DMS114 treated with DMSO at 0.1 percent for 48 hours (cell line): ENCODE measurements at regions not wholly inside any gene's neighbourhood (a gene's known extent, or its start where the extent isn't known, plus 50 kb on each side); places are given as distances from the start of the nearest gene placed in this dataset.
"Not testable (repeated sequence)": the region's sequence is repeated elsewhere in the genome, so short reads cannot be mapped to it uniquely, and the experiment has no call there.

Experiments
- DNase-seq: peaks from one replicate; lab custom pipeline; 2025; ENCODE audit not compliant: unreplicated experiment; lab: John Stamatoyannopoulos, UW

GRCh38 chr14:71416392-71416791, 509.1 kb downstream of the PCNX1 start:
- DNase-seq: no peak

- DNase-seq: no peak
Observed at GRCh38 chr14:71418532-71419245, 511.4 kb downstream of the PCNX1 start.

DNA sequence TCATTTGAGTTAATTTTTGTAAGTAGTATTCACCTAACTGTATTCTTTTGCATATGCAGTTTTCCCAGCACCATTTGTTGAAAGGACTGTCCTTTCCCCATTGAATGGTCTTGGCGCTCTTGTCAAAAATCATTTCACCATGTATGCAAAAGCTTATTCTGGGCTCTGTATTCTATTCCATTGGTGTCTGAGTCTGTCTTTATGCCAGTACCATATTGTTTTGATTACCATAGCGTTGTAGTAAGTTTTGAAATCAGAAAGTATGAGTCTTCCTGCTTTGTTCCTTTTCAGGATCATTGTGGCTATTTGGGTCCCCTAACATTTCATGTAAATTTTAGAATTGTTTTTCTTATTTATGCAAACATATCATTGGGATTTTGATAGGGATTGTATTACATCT, 508.7 kb upstream of the RGS6 start:
- no peak for DNase-seq

DNA sequence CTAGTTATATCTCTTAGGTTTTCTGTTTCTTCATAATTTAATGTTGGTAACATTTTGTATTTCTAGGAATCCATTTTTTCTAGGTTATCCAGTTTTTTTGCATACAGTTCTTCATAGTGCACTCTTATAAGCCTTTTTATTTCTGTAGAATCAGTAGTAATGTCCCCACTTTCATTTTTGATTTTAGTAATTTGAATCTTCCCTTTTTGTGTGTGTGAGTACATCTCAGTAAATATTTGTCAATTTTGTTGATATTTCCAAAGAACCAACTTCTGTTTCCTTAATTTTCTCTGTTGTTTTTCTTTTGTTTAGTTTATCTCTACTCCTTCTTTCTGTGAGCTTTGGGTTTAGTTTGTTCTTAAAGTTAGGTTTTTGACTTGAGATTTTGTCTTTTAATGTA, 507.3 kb upstream of the RGS6 start:
- DNase-seq: no peak

DNA sequence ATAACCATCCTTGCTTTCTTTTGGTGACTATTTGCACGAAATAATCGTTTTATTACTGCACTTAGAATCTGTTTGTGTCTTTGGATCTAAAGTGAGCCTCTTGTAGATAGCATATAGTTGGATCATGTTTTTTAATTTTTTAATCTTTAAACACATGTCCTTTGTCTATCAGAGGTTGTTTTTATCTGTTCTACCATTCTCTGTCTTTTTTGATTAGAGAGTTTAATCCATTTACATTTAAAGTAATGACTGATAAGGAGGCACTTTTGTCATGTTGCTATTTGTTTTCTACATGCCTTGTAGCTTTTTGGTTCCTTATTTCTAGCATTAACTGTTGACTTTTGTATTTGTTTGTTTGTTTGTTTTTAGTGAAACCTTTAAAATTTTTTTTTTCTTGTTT, 506.2 kb upstream of the RGS6 start:
- DNase-seq: no peak

DNA sequence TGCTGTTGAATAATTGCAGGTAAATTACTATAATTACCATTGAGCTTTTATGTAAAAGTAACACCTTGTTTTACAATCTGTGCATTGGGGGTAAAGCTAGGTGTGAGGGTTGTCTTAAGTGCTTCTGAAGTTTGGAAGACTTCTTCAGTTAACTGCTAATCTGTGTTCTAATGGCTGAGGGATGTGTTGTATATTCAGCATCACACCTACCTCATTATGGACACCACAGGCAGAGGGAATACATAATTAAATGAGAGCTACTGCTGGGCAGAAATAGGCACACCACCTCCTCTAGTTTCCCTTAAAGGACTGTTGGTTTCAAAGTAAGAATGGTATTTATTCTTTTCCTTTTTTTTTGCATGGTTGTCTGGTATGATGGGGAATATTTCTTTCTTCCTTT, 502.3 kb upstream of the RGS6 start:
- DNase-seq: no peak

DNA sequence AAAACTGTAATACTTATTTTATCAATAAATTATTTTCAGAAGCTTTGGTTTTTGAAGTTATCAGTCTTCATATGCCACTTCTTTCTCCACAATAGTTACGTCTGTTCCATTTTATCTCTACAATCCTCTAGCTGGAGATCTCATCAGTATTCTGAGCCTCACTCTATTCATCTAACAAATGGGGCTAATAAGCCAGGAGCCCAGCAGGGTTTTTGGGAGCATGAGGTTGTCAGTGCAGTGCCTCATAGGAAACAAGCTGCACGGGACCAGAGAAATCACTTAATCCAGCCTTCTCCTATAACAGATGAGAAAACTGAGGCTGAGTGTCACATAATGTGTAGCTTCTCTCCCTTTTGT, 501.9 kb upstream of the RGS6 start:
- no peak for DNase-seq

DNA sequence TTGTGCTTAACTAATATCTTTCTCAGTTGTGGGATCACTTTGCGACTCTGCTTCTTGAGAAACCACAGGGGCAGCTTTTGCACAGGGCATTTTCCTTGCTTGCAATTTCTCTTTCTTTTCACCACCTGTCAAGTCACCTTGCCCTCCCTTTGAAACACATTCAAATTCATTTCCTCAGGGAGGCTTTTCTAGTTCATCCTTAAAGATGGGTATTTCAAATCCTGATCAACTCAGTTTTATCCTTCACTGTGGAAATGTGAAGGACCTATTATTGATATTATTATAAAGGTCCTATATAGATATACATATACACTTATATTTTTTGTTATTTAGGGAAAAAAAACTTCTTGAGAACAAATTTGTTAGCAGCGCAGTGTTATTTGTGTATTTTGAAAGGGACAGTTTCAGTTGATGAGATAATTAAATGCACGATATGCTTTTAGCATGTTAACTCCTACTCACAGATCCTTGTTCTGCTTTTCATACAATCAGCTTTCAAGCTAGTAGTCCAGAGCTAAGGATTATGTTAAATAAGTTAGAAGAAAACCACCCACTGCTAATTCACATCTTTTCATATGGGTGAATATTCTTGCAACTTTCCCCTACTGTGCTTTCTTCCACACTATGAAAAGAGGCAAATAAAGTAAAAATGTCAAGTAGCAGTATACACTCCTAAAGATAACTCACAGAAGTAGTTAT, 501.4 kb upstream of the RGS6 start:
- DNase-seq: no peak

- no peak for DNase-seq
Observed at GRCh38 chr14:71432334-71433110, 499.7 kb upstream of the RGS6 start.

DNA sequence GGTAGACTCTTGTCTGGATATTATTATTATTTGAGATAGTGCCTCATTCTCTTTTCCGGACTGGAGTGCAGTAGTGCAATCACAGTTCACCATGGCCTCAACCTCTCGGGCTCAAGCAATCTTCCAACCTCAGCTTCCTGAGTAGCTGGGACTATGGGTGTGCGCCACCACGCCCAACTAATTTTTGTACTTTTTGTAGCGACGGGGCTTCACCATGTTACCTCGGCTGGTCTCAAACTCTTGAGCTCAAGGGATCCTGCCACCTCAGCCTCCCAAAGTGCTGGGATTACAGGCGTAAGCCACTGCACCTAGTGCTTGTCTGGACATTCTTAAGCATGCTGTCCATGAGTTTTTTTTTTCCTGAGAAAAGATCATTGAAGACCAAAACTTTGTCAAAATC, 498.9 kb upstream of the RGS6 start:
- no peak for DNase-seq

- not testable (repeated sequence) for DNase-seq
Observed at GRCh38 chr14:71435641-71436040, 496.6 kb upstream of the RGS6 start.

GRCh38 chr14:71437870-71438269, 494.4 kb upstream of the RGS6 start:
- no peak for DNase-seq

- DNase-seq: no peak
Observed at GRCh38 chr14:71438684-71439083, 493.5 kb upstream of the RGS6 start.

DNA sequence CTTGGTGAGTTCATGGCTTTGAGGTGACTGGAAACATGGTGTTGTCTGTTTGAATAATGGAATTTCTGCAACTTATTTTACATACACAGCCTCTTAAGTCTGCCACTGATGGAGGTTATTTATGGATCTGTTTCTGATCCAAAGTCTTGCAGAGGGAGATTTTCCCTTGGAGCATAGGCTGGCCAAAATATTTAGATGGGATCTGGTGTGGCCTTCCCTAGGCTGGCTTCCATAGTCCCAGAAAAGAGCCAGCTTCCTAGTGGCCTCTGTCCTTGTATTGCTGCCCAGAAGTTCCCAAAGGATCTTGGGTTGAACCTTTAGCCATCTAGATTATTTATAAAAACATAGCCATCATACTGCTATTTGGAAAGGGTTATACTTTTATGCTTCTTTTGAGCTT, 491.1 kb upstream of the RGS6 start:
- no peak for DNase-seq

- no peak for DNase-seq
Observed at GRCh38 chr14:71444030-71444822, 488.0 kb upstream of the RGS6 start.

- DNase-seq: no peak
Observed at GRCh38 chr14:71448431-71449315, 483.6 kb upstream of the RGS6 start.

DNA sequence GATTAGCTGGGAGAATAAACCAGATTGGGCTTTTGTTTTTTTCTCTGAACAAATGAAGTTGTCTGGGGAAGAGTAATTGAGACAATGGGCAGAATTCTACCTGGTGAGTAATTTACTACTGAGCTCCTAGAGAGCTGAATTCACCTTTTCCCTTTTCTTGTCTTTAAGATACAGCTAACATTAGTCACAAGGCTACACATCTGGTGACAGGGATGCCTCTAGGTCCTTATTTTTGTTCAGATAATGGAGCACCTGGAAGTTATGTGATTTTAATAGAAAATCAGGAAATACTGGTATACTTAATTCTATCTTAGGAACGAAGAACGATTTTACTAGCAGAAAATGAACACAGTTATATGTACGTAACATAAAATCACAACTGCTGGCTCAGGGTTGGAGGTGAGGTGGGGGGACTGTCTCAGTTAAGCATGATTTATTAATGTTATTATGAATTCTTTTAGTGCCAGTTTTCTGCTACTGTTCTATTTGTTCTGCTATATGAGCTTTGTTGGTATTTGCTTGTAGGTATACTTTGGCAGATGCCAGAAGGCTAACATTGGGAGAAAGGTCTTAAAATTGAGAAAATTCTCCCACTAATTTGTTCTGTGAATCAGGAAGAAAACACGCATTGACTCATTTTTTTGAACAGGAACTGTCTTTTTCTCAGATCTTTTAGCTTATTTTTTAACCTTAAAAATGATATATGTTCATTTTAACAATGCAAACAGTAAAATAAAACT, 482.7 kb upstream of the RGS6 start:
- no peak for DNase-seq

- no peak for DNase-seq
Observed at GRCh38 chr14:71451501-71451900, 480.7 kb upstream of the RGS6 start.

DNA sequence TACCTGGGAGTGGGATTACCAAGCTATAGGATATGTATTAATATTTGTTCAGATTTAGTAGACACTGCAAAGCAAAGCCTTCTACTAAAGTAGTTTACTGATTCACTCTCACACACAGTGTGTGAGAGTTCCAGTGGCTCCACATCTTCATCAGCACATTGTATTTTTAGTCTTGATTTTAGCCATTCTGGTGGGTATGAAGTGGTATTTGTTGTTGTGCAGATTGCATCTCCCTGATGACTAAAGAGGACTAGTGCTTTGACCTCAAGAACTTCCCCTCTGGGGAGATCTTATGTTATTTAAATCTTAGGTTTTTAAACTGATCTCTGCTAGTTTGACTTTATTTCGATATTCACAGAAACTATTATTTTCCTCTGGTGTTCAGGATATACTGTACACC, 479.7 kb upstream of the RGS6 start:
- DNase-seq: no peak

DNA sequence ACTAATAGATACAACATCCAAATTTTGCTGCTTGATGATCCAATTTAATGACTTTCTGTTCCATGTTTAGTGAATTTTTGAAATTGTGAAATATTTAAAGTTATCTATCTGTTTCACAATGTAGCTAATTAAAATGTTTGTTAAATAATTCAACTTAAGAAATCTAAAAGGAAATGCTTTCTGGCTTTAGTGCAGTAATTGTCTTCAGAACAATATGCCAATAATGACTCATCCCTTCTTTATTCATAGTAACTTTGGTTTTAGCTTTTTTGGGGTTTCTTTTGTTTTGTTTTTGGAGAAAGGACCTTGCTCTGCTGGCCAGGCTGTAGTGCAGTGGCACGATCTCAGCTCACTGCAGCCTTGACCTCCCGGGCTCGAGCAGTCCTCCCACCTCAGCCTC, 479.2 kb upstream of the RGS6 start:
- no peak for DNase-seq
